HepG2 (cell line): ENCODE measurements at regions not wholly inside any gene's neighbourhood (a gene's known extent, or its start where the extent isn't known, plus 50 kb on each side); places are given as distances from the start of the nearest gene placed in this dataset.

Experiments used
- ATAC-seq: fragments of 200-7000 bp; cut with Tn5 transposase; 3 replicates; pipeline ENCODE4 v1.9.1; 2020; ENCODE audit warnings: mild to moderate bottlenecking, moderate library complexity
- BruUV-seq: library from RNA; stranded (reverse); fragments of 400-500 nt; replicated peaks from 2 replicates; lab custom pipeline; 2021; lab: Mats Ljungman, UMichigan
- CTCF ChIA-PET: fragments of 300-600 bp; formaldehyde crosslinking; extraction: SDS; loops from one replicate; lab custom pipeline; 2021; ENCODE audit warnings: low total read pairs, inconsistent platforms, low intra/inter-chr PET ratio; lab: Yijun Ruan, JAX
- POLR2A ChIA-PET: fragments of 350-600 bp; sonication (Branson Sonifier 250); formaldehyde crosslinking; loops from one replicate; lab custom pipeline; 2020; ENCODE audit warnings: antibody characterized with exemption, inconsistent platforms; lab: Yijun Ruan, JAX
- DNase-seq: peaks from one replicate; pipeline ENCODE4 v3.0.0-alpha.2; 2015; ENCODE audit warnings: low spot score
- FAIRE-seq: peaks from 3 replicates; lab custom pipeline; 2011; peaks lifted over from hg19 to GRCh38; lab: Jason Lieb, UNC
- H2AFZ ChIP-seq: one replicate; pipeline ENCODE4 v1.6.1; 2011; ENCODE audit warnings: low read length, inconsistent platforms
- H3K27ac ChIP-seq: fragments of 300-600 bp; 3 replicates; pipeline ENCODE4 v1.8.0; 2011; ENCODE audit warnings: mixed run types, mild to moderate bottlenecking, mixed read lengths, low read length, inconsistent platforms; ENCODE audit not compliant: insufficient read depth; ENCODE audit errors: extremely low read length
- H3K27me3 ChIP-seq, 2 experiments: fragments of 200-600 bp in 1 of 2; 2 replicates in 1 of 2; 3 replicates in 1 of 2; pipeline versions ENCODE4 v1.6.0 to v1.8.0; 2011; ENCODE audit warnings: low read length in 2 of 2, mild to moderate bottlenecking in 2 of 2, moderate library complexity in 2 of 2, inconsistent platforms in 1 of 2; ENCODE audit not compliant: insufficient read depth in 2 of 2, control insufficient read depth in 1 of 2
- H3K36me3 ChIP-seq, 2 experiments: fragments of 200-600 bp in 1 of 2; replicated peaks in 1 of 2; 2 replicates in 1 of 2; 3 replicates in 1 of 2; pipeline versions ENCODE4 v1.5.1 to v1.8.0; 2011; ENCODE audit warnings: low read length in 2 of 2, inconsistent platforms in 1 of 2; ENCODE audit not compliant: insufficient read depth in 2 of 2, control insufficient read depth in 1 of 2
- H3K4me1 ChIP-seq: 2 replicates; pipeline ENCODE4 v1.5.1; 2012; ENCODE audit warnings: low read length, inconsistent platforms; ENCODE audit not compliant: insufficient read depth
- H3K4me2 ChIP-seq: 2 replicates; pipeline ENCODE4 v1.6.0; 2011; ENCODE audit warnings: low read depth, low read length, inconsistent platforms
- H3K4me3 ChIP-seq, 3 experiments: fragments of 200-600 bp in 1 of 3; sonication (generic), shearing (Covaris generic) in 1 of 3; replicated peaks in 1 of 3; 2 replicates each; pipeline ENCODE4 v1.5.1; 2011 to 2016; ENCODE audit warnings: low read length in 3 of 3, inconsistent platforms in 2 of 3, low read depth in 2 of 3, mild to moderate bottlenecking in 2 of 3, control low read depth in 1 of 3, mixed read lengths in 1 of 3; ENCODE audit not compliant: insufficient read depth in 1 of 3
- H3K79me2 ChIP-seq: one replicate; pipeline ENCODE4 v1.6.1; 2011; ENCODE audit warnings: low read length, inconsistent platforms; ENCODE audit not compliant: insufficient read depth
- H3K9ac ChIP-seq: 2 replicates; pipeline ENCODE4 v1.6.0; 2011; ENCODE audit warnings: mild to moderate bottlenecking, low read depth, low read length, inconsistent platforms; ENCODE audit not compliant: insufficient read depth
- H3K9me3 ChIP-seq: 2 replicates; pipeline ENCODE4 v1.5.1; 2012; ENCODE audit warnings: mild to moderate bottlenecking, low read length
- H4K20me1 ChIP-seq: 2 replicates; pipeline ENCODE4 v1.6.0; 2011; ENCODE audit warnings: inconsistent platforms, mild to moderate bottlenecking, low read length, moderate library complexity; ENCODE audit not compliant: insufficient read depth
- GATA4 ChIP-seq: sonication (generic); IDR thresholded peaks from 2 replicates; pipeline ENCODE4 v1.6.1; 2016; ENCODE audit warnings: antibody characterized with exemption, low read depth, borderline replicate concordance
- HOXA7 ChIP-seq: sonication (generic); formaldehyde crosslinking; IDR thresholded peaks from 2 replicates; pipeline ENCODE4 v1.8.1; 2022; ENCODE audit warnings: mild to moderate bottlenecking, missing genetic modification reagents, moderate library complexity
- PRMT3 ChIP-seq: sonication (generic); formaldehyde crosslinking; IDR thresholded peaks from 2 replicates; pipeline ENCODE4 v1.8.1; 2022; ENCODE audit warnings: low read depth, mild to moderate bottlenecking, moderate library complexity, missing genetic modification reagents, borderline replicate concordance
- SMARCE1 ChIP-seq: fragments of 450-650 bp; IDR thresholded peaks from 2 replicates; pipeline ENCODE4 v1.6.1; 2017; ENCODE audit warnings: borderline replicate concordance
- TEAD2 ChIP-seq: sonication (generic); formaldehyde crosslinking; IDR thresholded peaks from 2 replicates; pipeline ENCODE4 v1.9.0; 2021; ENCODE audit warnings: missing genetic modification reagents
- TERF1 ChIP-seq: sonication (generic); formaldehyde crosslinking; IDR thresholded peaks from 2 replicates; pipeline ENCODE4 v1.8.0; 2022; ENCODE audit warnings: mild to moderate bottlenecking, missing genetic modification reagents, moderate library complexity
- ZFP36 ChIP-seq: fragments of 150-350 bp; IDR thresholded peaks from 2 replicates; pipeline ENCODE4 v1.6.1; 2018; ENCODE audit warnings: borderline replicate concordance, low read length, low read depth; ENCODE audit not compliant: partially characterized antibody
- ZNF10 ChIP-seq: sonication (generic); formaldehyde crosslinking; IDR thresholded peaks from 2 replicates; pipeline ENCODE4 v1.4.0; 2020; ENCODE audit warnings: mild to moderate bottlenecking, low read depth, missing genetic modification reagents, borderline replicate concordance
- ZNF224 ChIP-seq: sonication (generic); formaldehyde crosslinking; IDR thresholded peaks from 2 replicates; pipeline ENCODE4 v1.5.0; 2020; ENCODE audit warnings: mild to moderate bottlenecking, missing genetic modification reagents
- ZNF256 ChIP-seq: sonication (generic); formaldehyde crosslinking; conservative IDR thresholded peaks from 2 replicates; pipeline ENCODE4 v1.4.0; 2020; ENCODE audit warnings: missing genetic modification reagents
- ZNF30 ChIP-seq: sonication (generic); formaldehyde crosslinking; IDR thresholded peaks from 2 replicates; pipeline ENCODE4 v1.5.0; 2020; ENCODE audit warnings: mild to moderate bottlenecking, missing genetic modification reagents
- ZNF326 ChIP-seq: sonication (generic); formaldehyde crosslinking; IDR thresholded peaks from 2 replicates; pipeline ENCODE4 v1.4.0; 2020; ENCODE audit warnings: missing genetic modification reagents, borderline replicate concordance
- ZNF343 ChIP-seq: sonication (generic); formaldehyde crosslinking; IDR thresholded peaks from 2 replicates; pipeline ENCODE4 v1.4.0; 2020; ENCODE audit warnings: mild to moderate bottlenecking, missing genetic modification reagents
- ZNF354B ChIP-seq: sonication (generic); formaldehyde crosslinking; IDR thresholded peaks from 2 replicates; pipeline ENCODE4 v1.8.0; 2022; ENCODE audit warnings: mild to moderate bottlenecking, missing genetic modification reagents
- ZNF451 ChIP-seq: sonication (generic); formaldehyde crosslinking; IDR thresholded peaks from 2 replicates; pipeline ENCODE4 v1.5.0; 2020; ENCODE audit warnings: mild to moderate bottlenecking, missing genetic modification reagents
- ZNF546 ChIP-seq: sonication (generic); formaldehyde crosslinking; conservative IDR thresholded peaks from 2 replicates; pipeline ENCODE4 v1.8.1; 2023; ENCODE audit warnings: mild to moderate bottlenecking, missing genetic modification reagents
- ZNF639 ChIP-seq: conservative IDR thresholded peaks from 2 replicates; pipeline ENCODE4 v1.6.1; 2018; ENCODE audit warnings: missing genetic modification reagents
- ZNF746 ChIP-seq: sonication (generic); formaldehyde crosslinking; IDR thresholded peaks from 2 replicates; pipeline ENCODE4 v1.8.0; 2022; ENCODE audit warnings: mild to moderate bottlenecking, missing genetic modification reagents
- in situ Hi-C: cut with HindIII; loops from 2 replicates; pipeline ENCODE4 v1.10.0; 2017; ENCODE audit warnings: low pct_unique_long_range_greater_than_20kb; ENCODE audit not compliant: extremely low pct_ligation_motif_present
- intact Hi-C: fragments of 100-400 bp; cut with micrococcal nuclease; formaldehyde crosslinking; loops from one replicate; pipeline ENCODE4 v1.10.0; 2022; ENCODE audit not compliant: unreplicated experiment

GRCh38 chr2:187642498-187642897 lies 88.3 kb upstream of the TFPI start (continued):
- TF ChIP-seq TEAD2 (CRISPR knock-in tag) (no peak), ZNF30 (CRISPR knock-in tag) (no peak), GATA4 (no peak), ZNF326 (CRISPR knock-in tag) (no peak), ZNF256 (CRISPR knock-in tag) (no peak)

GRCh38 chr2:187644486-187644885 lies 90.3 kb upstream of the TFPI start:
- H3K36me3 ChIP-seq: no peaks in the 10 kb centered on the region
- TF ChIP-seq ZNF746: no peak
- TF ChIP-seq TERF1 (CRISPR knock-in tag): no peak
- no peak for TF ChIP-seq ZNF10 (CRISPR knock-in tag)
- no peak for TF ChIP-seq ZNF343 (CRISPR knock-in tag)
- TF ChIP-seq ZNF354B (CRISPR knock-in tag): no peak
- no peak for TF ChIP-seq ZNF639 (CRISPR knock-in tag)
- TF ChIP-seq PRMT3: no peak
- TF ChIP-seq SMARCE1: no peak
- no peak for TF ChIP-seq ZNF224 (CRISPR knock-in tag)
- no peak for TF ChIP-seq ZNF546 (CRISPR knock-in tag)
- no peak for TF ChIP-seq ZFP36
- no peak for TF ChIP-seq ZNF451 (CRISPR knock-in tag)
- no peak for TF ChIP-seq HOXA7 (CRISPR knock-in tag)
- H4K20me1 ChIP-seq: no peaks in the 10 kb centered on the region
- no peaks in the 10 kb centered on the region for H3K27me3 ChIP-seq
- no peaks in the 10 kb centered on the region for H3K4me1 ChIP-seq
- no peaks in the 10 kb centered on the region for H3K79me2 ChIP-seq
- DNase-seq (no peak), ATAC-seq (no peak), FAIRE-seq (no peak)
- in situ Hi-C loops (no loop called here), intact Hi-C loops (no loop called here)
- ChIA-PET POLR2A (no interaction called here), CTCF (no interaction called here)
- no peak overlapping the region for H3K4me3 ChIP-seq
- H3K9me3 ChIP-seq: no peaks in the 10 kb centered on the region
- H3K27ac ChIP-seq: no peak overlapping the region
- no peak overlapping the region for H3K4me2 ChIP-seq
- no peak overlapping the region for H3K9ac ChIP-seq
- no TSS peak for BruUV-seq
- no peak overlapping the region for H2AFZ ChIP-seq
